ENCODE measurements at regions not wholly inside any gene's neighbourhood (a gene's known extent, or its start where the extent isn't known, plus 50 kb on each side); places are given as distances from the start of the nearest gene placed in this dataset.

DNA sequence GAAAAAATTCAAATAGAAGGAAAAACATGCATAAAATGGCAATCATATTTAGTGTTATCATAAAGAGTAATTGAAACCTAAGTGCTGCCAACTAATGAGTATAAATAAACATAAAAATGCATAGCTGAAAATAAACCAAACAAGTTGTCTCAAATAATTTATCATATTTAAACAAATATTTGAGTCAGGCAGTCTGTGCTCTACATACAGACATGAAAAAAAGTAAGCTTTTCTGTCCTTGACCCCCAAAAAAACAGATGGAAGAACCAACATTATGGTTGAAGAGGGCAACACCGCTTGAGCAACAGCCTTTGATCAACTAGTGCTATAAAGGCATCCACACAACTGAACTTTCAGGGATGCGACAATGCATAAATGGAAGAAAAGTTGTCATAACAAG lies 735.1 kb upstream of the MIR17HG start:
- DNase-seq (ENCODE audit: insufficient read length) = no peak
- TF ChIP-seq POLR2AphosphoS5 (IDR thresholded peaks at IDR 0.05; ENCODE audit: low read depth, low read length) = no peak
- FAIRE-seq = no peak

DNA sequence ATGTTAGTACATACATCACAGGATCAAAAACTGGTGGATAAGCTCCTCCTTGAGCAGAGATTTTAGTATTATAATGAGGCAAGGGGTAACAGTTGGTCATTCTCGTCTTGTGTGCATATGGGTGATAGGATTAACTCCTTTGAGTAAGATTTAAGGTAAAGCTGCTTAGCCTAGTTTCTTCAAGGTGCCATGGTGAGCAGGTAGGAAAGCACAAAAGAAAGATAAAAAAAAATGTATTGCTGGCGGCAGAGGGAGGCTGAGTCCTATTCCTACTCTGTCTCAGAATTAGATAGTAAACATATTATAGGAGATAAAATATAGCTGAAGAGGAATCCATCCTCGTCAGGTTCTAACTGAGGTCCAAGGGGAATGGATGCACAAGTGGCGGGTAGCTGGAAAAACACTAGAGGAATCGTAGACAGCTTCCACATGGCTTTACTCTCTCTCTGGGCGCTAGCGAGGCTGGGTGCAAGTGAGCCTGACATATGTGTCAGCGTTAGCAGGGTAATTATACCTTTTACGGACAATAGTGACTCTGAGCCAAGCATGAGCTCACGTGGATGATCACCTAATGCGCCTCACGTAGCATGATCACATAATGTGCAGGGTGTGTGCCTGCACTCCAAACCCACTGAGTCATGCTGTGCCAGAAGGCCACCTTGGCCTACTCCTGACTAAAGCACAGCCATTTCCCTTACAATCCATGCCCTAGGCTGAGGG lies 734.3 kb upstream of the MIR17HG start:
- FAIRE-seq = no peak
- TF ChIP-seq POLR2AphosphoS5 (IDR thresholded peaks at IDR 0.05; ENCODE audit: low read depth, low read length) = no peak
- no peak for TF ChIP-seq TAF1 (IDR thresholded peaks at IDR 0.05; ENCODE audit: borderline replicate concordance, low read depth, low read length)
- TF ChIP-seq POLR2A (IDR thresholded peaks at IDR 0.05; ENCODE audit: low read depth, low read length) = no peak

DNA sequence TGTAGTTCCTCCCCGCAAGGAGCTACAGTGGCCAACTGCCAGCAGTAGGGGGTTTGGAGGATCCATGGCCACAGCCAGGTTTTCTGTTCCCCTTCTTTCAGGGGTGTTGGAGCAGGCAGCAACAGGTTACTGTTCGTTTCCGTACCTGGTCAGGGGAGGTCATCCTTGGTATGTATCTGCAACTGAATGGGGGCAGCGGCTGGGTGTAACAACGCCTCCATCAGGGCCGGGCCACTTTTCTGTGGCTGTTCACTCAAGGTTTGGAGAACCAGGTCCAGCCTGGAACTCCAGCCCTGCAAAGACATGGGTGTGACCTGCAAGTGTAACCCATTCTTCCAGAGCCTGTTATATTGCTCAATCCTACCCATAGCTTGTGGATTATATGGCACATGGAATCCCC lies 732.3 kb upstream of the MIR17HG start:
- no peak for FAIRE-seq

More for the DNA sequence above, 734.3 kb upstream of the MIR17HG start:
- DNase-seq (ENCODE audit: insufficient read length) = no peak

GRCh38 chr13:90615767-90616166 lies 731.7 kb upstream of the MIR17HG start:
- FAIRE-seq = no peak
- DNase-seq (ENCODE audit: insufficient read length) = no peak
- no peak for TF ChIP-seq POLR2A (IDR thresholded peaks at IDR 0.05; ENCODE audit: low read depth, low read length)
- TF ChIP-seq POLR2AphosphoS5 (IDR thresholded peaks at IDR 0.05; ENCODE audit: low read depth, low read length) = no peak
- no peak for TF ChIP-seq TAF1 (IDR thresholded peaks at IDR 0.05; ENCODE audit: borderline replicate concordance, low read depth, low read length)

More for the DNA sequence above, 732.3 kb upstream of the MIR17HG start:
- TF ChIP-seq POLR2A (IDR thresholded peaks at IDR 0.05; ENCODE audit: low read depth, low read length) = no peak
- no peak for TF ChIP-seq TAF1 (IDR thresholded peaks at IDR 0.05; ENCODE audit: borderline replicate concordance, low read depth, low read length)
- no peak for TF ChIP-seq POLR2AphosphoS5 (IDR thresholded peaks at IDR 0.05; ENCODE audit: low read depth, low read length)
- no peak for DNase-seq (ENCODE audit: insufficient read length)

DNA sequence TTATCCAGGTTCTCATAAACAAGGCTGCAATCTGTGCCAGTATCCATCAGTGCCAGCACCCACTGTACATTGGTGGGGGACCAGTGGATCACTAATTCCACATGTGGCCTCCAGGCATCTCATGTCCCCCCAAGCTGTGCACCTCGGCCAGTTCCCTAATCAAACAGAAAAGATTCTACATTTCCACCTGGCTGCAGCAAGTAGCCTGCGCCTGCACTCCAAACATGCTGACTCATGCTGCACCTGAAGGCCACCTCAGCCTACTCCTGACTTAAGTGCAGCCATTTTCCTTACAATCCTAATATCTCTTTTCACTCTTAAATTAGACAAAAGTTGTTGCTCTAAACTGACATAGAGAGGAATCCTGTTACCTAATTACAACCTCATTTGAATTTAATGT lies 729.4 kb upstream of the MIR17HG start:
- TF ChIP-seq TAF1 (IDR thresholded peaks at IDR 0.05; ENCODE audit: borderline replicate concordance, low read depth, low read length) (no peak), POLR2AphosphoS5 (IDR thresholded peaks at IDR 0.05; ENCODE audit: low read depth, low read length) (no peak), POLR2A (IDR thresholded peaks at IDR 0.05; ENCODE audit: low read depth, low read length) (no peak)
- DNase-seq (ENCODE audit: insufficient read length) (no peak), FAIRE-seq (no peak)

- no peak for TF ChIP-seq POLR2A (IDR thresholded peaks at IDR 0.05; ENCODE audit: low read depth, low read length)
- no peak for TF ChIP-seq TAF1 (IDR thresholded peaks at IDR 0.05; ENCODE audit: borderline replicate concordance, low read depth, low read length)
- no peak for TF ChIP-seq POLR2AphosphoS5 (IDR thresholded peaks at IDR 0.05; ENCODE audit: low read depth, low read length)
Measured at GRCh38 chr13:90622541-90622940, 724.9 kb upstream of the MIR17HG start.

GRCh38 chr13:90623318-90624011 lies 724.0 kb upstream of the MIR17HG start:
- no peak for DNase-seq (ENCODE audit: insufficient read length)
- no peak for FAIRE-seq
- no peak for TF ChIP-seq POLR2AphosphoS5 (IDR thresholded peaks at IDR 0.05; ENCODE audit: low read depth, low read length)

More at GRCh38 chr13:90622541-90622940, 724.9 kb upstream of the MIR17HG start:
- DNase-seq (ENCODE audit: insufficient read length) (no peak), FAIRE-seq (no peak)

DNA sequence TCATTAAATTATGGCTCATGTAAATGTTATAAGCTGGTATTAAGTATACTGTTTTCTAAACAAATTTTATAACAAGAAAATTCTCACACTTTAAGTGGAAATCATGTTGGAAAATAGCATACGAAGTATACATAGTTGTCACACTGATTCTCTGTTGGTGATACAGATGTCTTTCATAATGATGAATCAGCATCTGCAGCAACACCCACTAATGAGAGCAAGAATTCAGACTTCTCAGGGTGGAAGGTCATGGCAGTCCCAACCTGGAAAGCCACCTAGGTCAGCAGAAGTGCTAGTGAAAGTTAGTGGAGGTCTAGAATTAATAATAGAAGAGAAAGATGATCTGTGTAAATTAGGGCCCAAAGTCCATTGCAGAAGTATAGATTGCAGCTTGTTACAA lies 719.7 kb upstream of the MIR17HG start:
- FAIRE-seq (no peak), DNase-seq (ENCODE audit: insufficient read length) (no peak)

GRCh38 chr13:90628471-90628870 lies 719.0 kb upstream of the MIR17HG start:
- TF ChIP-seq POLR2AphosphoS5 (IDR thresholded peaks at IDR 0.05; ENCODE audit: low read depth, low read length) (no peak), TAF1 (IDR thresholded peaks at IDR 0.05; ENCODE audit: borderline replicate concordance, low read depth, low read length) (no peak), POLR2A (IDR thresholded peaks at IDR 0.05; ENCODE audit: low read depth, low read length) (no peak)
- no peak for DNase-seq (ENCODE audit: insufficient read length)
- no peak for FAIRE-seq

More for the DNA sequence above, 719.7 kb upstream of the MIR17HG start:
- no peak for TF ChIP-seq TAF1 (IDR thresholded peaks at IDR 0.05; ENCODE audit: borderline replicate concordance, low read depth, low read length)
- TF ChIP-seq POLR2A (IDR thresholded peaks at IDR 0.05; ENCODE audit: low read depth, low read length) = no peak
- no peak for TF ChIP-seq POLR2AphosphoS5 (IDR thresholded peaks at IDR 0.05; ENCODE audit: low read depth, low read length)

- FAIRE-seq (no peak), DNase-seq (ENCODE audit: insufficient read length) (no peak)
- no peak for TF ChIP-seq TAF1 (IDR thresholded peaks at IDR 0.05; ENCODE audit: borderline replicate concordance, low read depth, low read length)
- TF ChIP-seq POLR2A (IDR thresholded peaks at IDR 0.05; ENCODE audit: low read depth, low read length) = no peak
- no peak for TF ChIP-seq POLR2AphosphoS5 (IDR thresholded peaks at IDR 0.05; ENCODE audit: low read depth, low read length)
Measured at GRCh38 chr13:90630716-90631115, 716.8 kb upstream of the MIR17HG start.

- DNase-seq (ENCODE audit: insufficient read length) (no peak), FAIRE-seq (no peak)
- TF ChIP-seq POLR2AphosphoS5 (IDR thresholded peaks at IDR 0.05; ENCODE audit: low read depth, low read length) = no peak
- no peak for TF ChIP-seq TAF1 (IDR thresholded peaks at IDR 0.05; ENCODE audit: borderline replicate concordance, low read depth, low read length)
- TF ChIP-seq POLR2A (IDR thresholded peaks at IDR 0.05; ENCODE audit: low read depth, low read length) = no peak
Measured at GRCh38 chr13:90632184-90632583, 715.3 kb upstream of the MIR17HG start.

DNA sequence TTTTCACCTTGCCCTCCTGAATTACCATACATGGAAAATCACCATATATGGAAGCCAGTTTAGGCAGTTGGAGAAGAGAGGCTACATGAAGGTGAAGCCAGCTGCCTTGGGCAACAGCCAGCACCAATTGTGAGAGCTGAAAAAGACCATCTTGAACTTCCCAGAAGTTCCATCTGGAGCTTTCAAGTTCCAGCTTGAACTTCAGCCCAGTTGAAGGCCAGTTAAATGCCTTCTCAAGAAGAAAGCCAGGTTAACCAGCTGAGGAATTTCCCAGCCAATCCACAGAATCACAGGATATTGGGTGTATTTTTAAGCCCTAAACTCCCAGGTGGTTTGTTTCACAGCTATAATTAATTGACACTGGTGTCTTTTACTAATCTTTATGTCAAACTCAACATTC lies 713.6 kb upstream of the MIR17HG start:
- FAIRE-seq (no peak), DNase-seq (ENCODE audit: insufficient read length) (no peak)
- TF ChIP-seq TAF1 (IDR thresholded peaks at IDR 0.05; ENCODE audit: borderline replicate concordance, low read depth, low read length) (no peak), POLR2A (IDR thresholded peaks at IDR 0.05; ENCODE audit: low read depth, low read length) (no peak), POLR2AphosphoS5 (IDR thresholded peaks at IDR 0.05; ENCODE audit: low read depth, low read length) (no peak)

Measured in GM12892 (cell line).